ENCODE measurements at regions not wholly inside any gene's neighbourhood (a gene's known extent, or its start where the extent isn't known, plus 50 kb on each side); places are given as distances from the start of the nearest gene placed in this dataset.

- DNase-seq: no peak
These were observed 286.8 kb downstream of the HACE1 start for GRCh38 chr6:104572901-104573300.

- DNase-seq: no peak
These were observed 293.3 kb downstream of the HACE1 start for GRCh38 chr6:104566411-104566810.

- no peak for DNase-seq
These were observed 296.4 kb downstream of the HACE1 start for GRCh38 chr6:104563306-104563705.

- DNase-seq: no peak
These were observed 300.1 kb downstream of the HACE1 start for GRCh38 chr6:104559435-104560202.

- DNase-seq: no peak
These were observed 301.0 kb downstream of the HACE1 start for GRCh38 chr6:104558746-104559145.

GRCh38 chr6:104548297-104548696 is 311.4 kb downstream of the HACE1 start:
- DNase-seq: peak; percentile 86

GRCh38 chr6:104541411-104541810 is 318.3 kb downstream of the HACE1 start:
- peak; percentile 41 for DNase-seq

GRCh38 chr6:104540743-104541142 is 319.0 kb downstream of the HACE1 start:
- DNase-seq: no peak

- no peak for DNase-seq
These were observed 320.5 kb downstream of the HACE1 start for GRCh38 chr6:104539173-104539572.

GRCh38 chr6:104537872-104538271 is 321.8 kb downstream of the HACE1 start:
- DNase-seq: no peak

GRCh38 chr6:104537180-104537579 is 322.5 kb downstream of the HACE1 start:
- no peak for DNase-seq

GRCh38 chr6:104532462-104532861 is 327.3 kb downstream of the HACE1 start:
- DNase-seq: peak; percentile 45

- peak; percentile 32 for DNase-seq
These were observed 328.1 kb downstream of the HACE1 start for GRCh38 chr6:104531646-104532045.

- DNase-seq: peak; percentile 44
These were observed 331.8 kb downstream of the HACE1 start for GRCh38 chr6:104527761-104528415.

GRCh38 chr6:104527311-104527710 is 332.4 kb downstream of the HACE1 start:
- DNase-seq: peak; percentile 49

- no peak for DNase-seq
These were observed 333.3 kb downstream of the HACE1 start for GRCh38 chr6:104526376-104526775.

GRCh38 chr6:104525677-104526322 is 333.9 kb downstream of the HACE1 start:
- DNase-seq: peak; percentile 64

GRCh38 chr6:104522533-104522932 is 337.2 kb downstream of the HACE1 start:
- no peak for DNase-seq

GRCh38 chr6:104521176-104521575 is 338.5 kb downstream of the HACE1 start:
- DNase-seq: no peak

- DNase-seq: no peak
These were observed 340.2 kb downstream of the HACE1 start for GRCh38 chr6:104519566-104519965.

- DNase-seq: no peak
These were observed 350.4 kb downstream of the HACE1 start for GRCh38 chr6:104509355-104509754.

- no peak for DNase-seq
These were observed 353.3 kb downstream of the HACE1 start for GRCh38 chr6:104506429-104506828.

- DNase-seq: no peak
These were observed 353.9 kb downstream of the HACE1 start for GRCh38 chr6:104505838-104506237.

- no peak for DNase-seq
These were observed 359.5 kb downstream of the HACE1 start for GRCh38 chr6:104500265-104500664.

Measured in MV-4-11 (cell line).